H1 (cell line): ENCODE measurements at regions not wholly inside any gene's neighbourhood (a gene's known extent, or its start where the extent isn't known, plus 50 kb on each side); places are given as distances from the start of the nearest gene placed in this dataset.

Experiments
- CTCF ChIA-PET: fragments of 300-600 bp; sonication (Branson Sonifier 250); formaldehyde crosslinking; loops from one replicate; lab custom pipeline; 2021; ENCODE audit not compliant: partially characterized antibody; lab: Charles Lee
- POLR2A ChIA-PET: fragments of 300-600 bp; sonication (Branson Sonifier 250); formaldehyde crosslinking; loops from one replicate; lab custom pipeline; 2021; ENCODE audit warnings: inconsistent platforms; ENCODE audit not compliant: partially characterized antibody; lab: Charles Lee
- DNase-seq, 2 experiments: peaks; one replicate each; pipeline versions ENCODE4 v3.0.0 to v3.0.0-alpha.2; 2010 to 2022; ENCODE audit warnings: low spot score in 2 of 2, low read depth in 1 of 2, mixed read lengths in 1 of 2
- FAIRE-seq: peaks from 2 replicates; lab custom pipeline; 2011; peaks lifted over from hg19 to GRCh38; lab: Jason Lieb, UNC
- H2AFZ ChIP-seq: 2 replicates; pipeline ENCODE4 v1.8.1; 2012; ENCODE audit warnings: low read length, inconsistent platforms
- H2AK5ac ChIP-seq: 2 replicates; pipeline ENCODE4 v1.6.1; 2013; ENCODE audit warnings: low read depth, low read length
- H2BK120ac ChIP-seq: replicated peaks from 2 replicates; pipeline ENCODE3; 2013; ENCODE audit warnings: low read depth, low read length, inconsistent platforms
- H2BK12ac ChIP-seq: 2 replicates; pipeline ENCODE4 v1.6.1; 2013; ENCODE audit warnings: low read depth, low read length
- H2BK15ac ChIP-seq: 2 replicates; pipeline ENCODE4 v1.6.1; 2013; ENCODE audit warnings: low read length
- H2BK20ac ChIP-seq: 2 replicates; pipeline ENCODE4 v1.6.1; 2013; ENCODE audit warnings: low read length
- H2BK5ac ChIP-seq: 2 replicates; pipeline ENCODE4 v1.6.1; 2013; ENCODE audit warnings: low read depth, low read length
- H3K14ac ChIP-seq: 2 replicates; pipeline ENCODE4 v1.6.1; 2013; ENCODE audit warnings: inconsistent platforms; ENCODE audit not compliant: insufficient read length
- H3K18ac ChIP-seq: 2 replicates; pipeline ENCODE4 v1.6.1; 2013; ENCODE audit warnings: low read length; ENCODE audit errors: extremely low read depth
- H3K23ac ChIP-seq: 2 replicates; pipeline ENCODE4 v1.6.1; 2013; ENCODE audit warnings: inconsistent platforms; ENCODE audit not compliant: insufficient read length
- H3K23me2 ChIP-seq: 2 replicates; pipeline ENCODE4 v1.6.1; 2013; ENCODE audit warnings: low read depth, low read length
- H3K27ac ChIP-seq: 2 replicates; pipeline ENCODE4 v1.6.1; 2011; ENCODE audit warnings: low read depth, low read length, inconsistent platforms
- H3K27me3 ChIP-seq, 4 experiments: replicated peaks in 1 of 4; 1 replicate in 1 of 4; 2 replicates in 3 of 4; pipeline versions ENCODE4 v1.6.1 to v1.8.1; 2011 to 2013; ENCODE audit warnings: low read length in 3 of 4, mild to moderate bottlenecking in 3 of 4, inconsistent platforms in 2 of 4, mixed read lengths in 2 of 4, moderate library complexity in 1 of 4; ENCODE audit not compliant: control insufficient read depth in 3 of 4, insufficient read depth in 3 of 4; ENCODE audit errors: extremely low read depth in 1 of 4
- H3K36me3 ChIP-seq, 4 experiments: 2 replicates each; pipeline versions ENCODE4 v1.6.1 to v1.8.1; 2011 to 2013; ENCODE audit warnings: mild to moderate bottlenecking in 4 of 4, low read length in 3 of 4, moderate library complexity in 2 of 4, control low read depth in 1 of 4, inconsistent platforms in 1 of 4; ENCODE audit not compliant: insufficient read depth in 4 of 4, control insufficient read depth in 2 of 4
- H3K4ac ChIP-seq: replicated peaks from 2 replicates; pipeline ENCODE3; 2013; ENCODE audit warnings: low read length, low read depth, mixed read lengths, inconsistent platforms; ENCODE audit not compliant: insufficient read length
- H3K4me1 ChIP-seq, 4 experiments: replicated peaks in 1 of 4; 1 replicate in 1 of 4; 2 replicates in 3 of 4; pipeline versions ENCODE4 v1.6.1 to v1.8.1; 2011 to 2013; ENCODE audit warnings: low read length in 3 of 4, inconsistent platforms in 2 of 4, mixed read lengths in 1 of 4; ENCODE audit not compliant: insufficient read depth in 4 of 4, control insufficient read depth in 3 of 4
- H3K4me2 ChIP-seq, 2 experiments: 2 replicates each; pipeline versions ENCODE4 v1.6.1 to v1.8.1; 2011 to 2013; ENCODE audit warnings: low read depth in 2 of 2, low read length in 2 of 2, control low read depth in 1 of 2, inconsistent platforms in 1 of 2, mild to moderate bottlenecking in 1 of 2; ENCODE audit not compliant: insufficient read depth in 1 of 2
- H3K4me3 ChIP-seq, 4 experiments: fragments of 200-600, 300-600 bp in 1 of 4; sonication (generic), shearing (Covaris generic), sonication (Bioruptor Twin) in 1 of 4; 2 replicates each; pipeline versions ENCODE4 v1.5.1 to v1.8.1; 2011 to 2016; ENCODE audit warnings: low read length in 4 of 4, low read depth in 3 of 4, control low read depth in 2 of 4, inconsistent platforms in 2 of 4, mild to moderate bottlenecking in 2 of 4, mixed read lengths in 1 of 4, moderate library complexity in 1 of 4; ENCODE audit not compliant: insufficient read depth in 2 of 4; ENCODE audit errors: extremely low read depth in 1 of 4
- H3K56ac ChIP-seq: replicated peaks from 2 replicates; pipeline ENCODE3; 2013; ENCODE audit warnings: low read depth, mild to moderate bottlenecking, mixed read lengths, low read length, inconsistent platforms; ENCODE audit not compliant: insufficient read length
- H3K79me1 ChIP-seq: 2 replicates; pipeline ENCODE4 v1.6.1; 2013; ENCODE audit warnings: low read depth, low read length, control low read depth
- H3K79me2 ChIP-seq, 2 experiments: 2 replicates each; pipeline versions ENCODE4 v1.6.1 to v1.8.1; 2012 to 2013; ENCODE audit warnings: low read length in 2 of 2, mild to moderate bottlenecking in 2 of 2, inconsistent platforms in 1 of 2; ENCODE audit not compliant: insufficient read depth in 2 of 2, control insufficient read depth in 1 of 2
- H3K9ac ChIP-seq, 4 experiments: replicated peaks in 1 of 4; 1 replicate in 1 of 4; 2 replicates in 3 of 4; pipeline versions ENCODE4 v1.6.1 to v1.8.1; 2011 to 2013; ENCODE audit warnings: low read depth in 3 of 4, low read length in 3 of 4, control low read depth in 2 of 4, mild to moderate bottlenecking in 2 of 4, moderate library complexity in 2 of 4, inconsistent platforms in 1 of 4; ENCODE audit errors: extremely low read depth in 1 of 4
- H3K9me3 ChIP-seq, 2 experiments: 2 replicates each; pipeline versions ENCODE4 v1.6.1 to v1.8.1; 2012 to 2013; ENCODE audit warnings: mild to moderate bottlenecking in 2 of 2, moderate library complexity in 2 of 2, control low read depth in 1 of 2, inconsistent platforms in 1 of 2, low read depth in 1 of 2, low read length in 1 of 2, mixed read lengths in 1 of 2; ENCODE audit not compliant: insufficient read depth in 2 of 2
- H4K20me1 ChIP-seq, 2 experiments: replicated peaks in 1 of 2; 2 replicates each; pipeline versions ENCODE3 to v1.8.1; 2011 to 2013; ENCODE audit warnings: inconsistent platforms in 2 of 2, low read length in 2 of 2, mild to moderate bottlenecking in 1 of 2; ENCODE audit not compliant: insufficient read depth in 2 of 2, control insufficient read depth in 1 of 2
- H4K5ac ChIP-seq: 2 replicates; pipeline ENCODE4 v1.6.1; 2013; ENCODE audit warnings: low read length, low read depth, mixed read lengths, inconsistent platforms; ENCODE audit not compliant: insufficient read length
- H4K8ac ChIP-seq: 2 replicates; pipeline ENCODE4 v1.8.0; 2013; ENCODE audit warnings: mild to moderate bottlenecking, moderate library complexity, low read length, inconsistent platforms; ENCODE audit not compliant: insufficient read depth; ENCODE audit errors: extremely low read depth
- H4K91ac ChIP-seq: replicated peaks from 2 replicates; pipeline ENCODE3; 2013; ENCODE audit warnings: low read length, mixed read lengths, inconsistent platforms; ENCODE audit not compliant: insufficient read length
- BACH1 ChIP-seq: IDR thresholded peaks from 2 replicates; pipeline ENCODE4 v1.6.1; 2012; ENCODE audit warnings: low read length, improper control_type of control experiment
- CHD1 ChIP-seq: IDR thresholded peaks from 2 replicates; pipeline ENCODE4 v1.6.1; 2012; ENCODE audit warnings: low read depth, low read length, improper control_type of control experiment
- CHD2 ChIP-seq: IDR thresholded peaks from 2 replicates; pipeline ENCODE4 v1.6.1; 2012; ENCODE audit warnings: low read length, improper control_type of control experiment
- CREB1 ChIP-seq: IDR thresholded peaks from 2 replicates; pipeline ENCODE4 v1.6.1; 2012; ENCODE audit warnings: inconsistent platforms
- JUND ChIP-seq: IDR thresholded peaks from 2 replicates; pipeline ENCODE4 v1.6.1; 2011; ENCODE audit warnings: mild to moderate bottlenecking, improper control_type of control experiment, low read length
- RNF2 ChIP-seq: fragments of 200-900, 300-1000 bp; sonication (generic); IDR thresholded peaks from 2 replicates; pipeline ENCODE4 v1.7.1; 2016; ENCODE audit warnings: borderline replicate concordance, low read depth, mild to moderate bottlenecking, antibody characterized with exemption, low read length; ENCODE audit not compliant: poor library complexity, severe bottlenecking; ENCODE audit errors: missing control alignments
- SAP30 ChIP-seq: fragments of 300-600 bp; sonication (generic); IDR thresholded peaks from 2 replicates; pipeline ENCODE4 v1.7.1; 2012; ENCODE audit warnings: low read length, moderate library complexity, mild to moderate bottlenecking, inconsistent platforms; ENCODE audit not compliant: insufficient read depth, insufficient replicate concordance
- SIN3A ChIP-seq, 2 experiments: IDR thresholded peaks in 1 of 2; conservative IDR thresholded peaks in 1 of 2; 2 replicates each; pipeline ENCODE4 v1.6.1; 2011 to 2012; ENCODE audit warnings: low read length in 2 of 2, improper control_type of control experiment in 1 of 2, low read depth in 1 of 2, mild to moderate bottlenecking in 1 of 2
- SP1 ChIP-seq: IDR thresholded peaks from 2 replicates; pipeline ENCODE4 v1.6.1; 2011; ENCODE audit warnings: low read depth, low read length
- WGBS, 2 experiments: shearing (Covaris generic) in 1 of 2; methylation state at CpG; one replicate each; pipeline versions ENCODE4 v1.1.6 to v1.1.7; 2013 to 2015; ENCODE audit warnings: low lambda C conversion rate in 2 of 2, mixed read lengths in 2 of 2, inconsistent platforms in 1 of 2, low coverage in 1 of 2, missing lambda C conversion rate in 1 of 2; ENCODE audit not compliant: insufficient replicate concordance in 2 of 2, insufficient coverage in 1 of 2, insufficient read length in 1 of 2; ENCODE audit errors: extremely low coverage in 1 of 2, missing lambda C conversion rate in 1 of 2; 5-methylcytosine and 5-hydroxymethylcytosine counted together

GRCh38 chr6:6891949-6892461 lies 215.8 kb upstream of the RREB1 start:
- no peaks in the 10 kb centered on the region for H3K27me3 ChIP-seq
- no peak for FAIRE-seq
- no peak overlapping the region for H2AFZ ChIP-seq
- no peak overlapping the region for H3K4me2 ChIP-seq
- no peak for TF ChIP-seq JUND
- TF ChIP-seq SIN3A (conservative IDR thresholded peaks at IDR 0.05 in 1 of 2, IDR thresholded peaks at IDR 0.05 in 1 of 2; ENCODE audit: low read depth in 1 of 2, low read length in 2 of 2): no peak
- TF ChIP-seq SP1: no peak
- no peak for TF ChIP-seq CREB1
- TF ChIP-seq BACH1: no peak
- TF ChIP-seq RNF2: no peak
- TF ChIP-seq CHD1: no peak
- TF ChIP-seq SAP30: no peak
- TF ChIP-seq CHD2: no peak
- H3K9me3 ChIP-seq: no peaks in the 10 kb centered on the region
- H3K4me3 ChIP-seq: no peak overlapping the region
- H3K9ac ChIP-seq: no peak overlapping the region
- H4K91ac ChIP-seq: peak overlapping the region; percentile 66
- no peak overlapping the region for H4K8ac ChIP-seq
- ChIA-PET POLR2A (no interaction called here), CTCF (interaction anchor here (0.6 to 1.4 kb wide), 5 partner anchors 11 to 222 kb away, joined by 3 to 4 read pairs (median 3); no protein-coding TSS in a partner anchor)
- H3K36me3 ChIP-seq: no peaks in the 10 kb centered on the region
- H2BK120ac ChIP-seq: no peak overlapping the region
- H3K14ac ChIP-seq: no peak overlapping the region
- no peak overlapping the region for H2BK20ac ChIP-seq
- H3K79me2 ChIP-seq: no peaks in the 10 kb centered on the region
- H3K23me2 ChIP-seq: no peaks in the 10 kb centered on the region
- no peak overlapping the region for H4K5ac ChIP-seq
- no peak overlapping the region for H3K18ac ChIP-seq
- no peaks in the 10 kb centered on the region for H4K20me1 ChIP-seq
- H3K23ac ChIP-seq: no peak overlapping the region
- H2BK5ac ChIP-seq: no peak overlapping the region
- no peaks in the 10 kb centered on the region for H3K79me1 ChIP-seq
- H3K4ac ChIP-seq: no peak overlapping the region
- H2BK12ac ChIP-seq: 0 out of 2 replicates have a peak overlapping the region, but pooled peaks have one; percentile 41
- no peak overlapping the region for H3K27ac ChIP-seq
- no peak overlapping the region; the same call in 1 of the 2 replicates for H2AK5ac ChIP-seq
- no peak overlapping the region for H2BK15ac ChIP-seq
- no peak for DNase-seq
- no peak overlapping the region for H3K56ac ChIP-seq
- WGBS, 2 experiments: 80% methylated on average over 6 of the region's 6 CpGs; no CpG with 5 or more reads in 1 of the 2 experiments
- peaks cover 0 to 14% (median 6%) of the 10 kb centered on the region in 4 experiments; a peak in 4 of 7 replicates for H3K4me1 ChIP-seq
